ENCODE measurements at regions not wholly inside any gene's neighbourhood (a gene's known extent, or its start where the extent isn't known, plus 50 kb on each side); places are given as distances from the start of the nearest gene placed in this dataset.

- H2AFZ ChIP-seq (ENCODE audit: low read depth, low read length), result no peak overlapping the region
- no peaks in the 10 kb centered on the region for H3K9me3 ChIP-seq (ENCODE audit: low read length)
- H3K27ac ChIP-seq (ENCODE audit: low read length), result no peak overlapping the region
- H3F3A ChIP-seq (ENCODE audit: insufficient read depth, low read length, poor library complexity, severe bottlenecking), result no peaks in the 10 kb centered on the region
- no peaks in the 10 kb centered on the region for H4K20me1 ChIP-seq (ENCODE audit: insufficient read depth)
- H3K4me3 ChIP-seq (ENCODE audit: low read length), result no peak overlapping the region
- H3K9me2 ChIP-seq (ENCODE audit: insufficient read depth, low read length), result no peaks in the 10 kb centered on the region
- H3K4me2 ChIP-seq (ENCODE audit: low read length), result no peak overlapping the region
- TF ChIP-seq TAF1 (IDR thresholded peaks at IDR 0.05; ENCODE audit: low read depth) (no peak), SMC3 (conservative IDR thresholded peaks at IDR 0.05; ENCODE audit: poor library complexity) (no peak), MXI1 (conservative IDR thresholded peaks at IDR 0.05; ENCODE audit: poor library complexity, severe bottlenecking) (no peak)
- TF ChIP-seq, protein P1, sequence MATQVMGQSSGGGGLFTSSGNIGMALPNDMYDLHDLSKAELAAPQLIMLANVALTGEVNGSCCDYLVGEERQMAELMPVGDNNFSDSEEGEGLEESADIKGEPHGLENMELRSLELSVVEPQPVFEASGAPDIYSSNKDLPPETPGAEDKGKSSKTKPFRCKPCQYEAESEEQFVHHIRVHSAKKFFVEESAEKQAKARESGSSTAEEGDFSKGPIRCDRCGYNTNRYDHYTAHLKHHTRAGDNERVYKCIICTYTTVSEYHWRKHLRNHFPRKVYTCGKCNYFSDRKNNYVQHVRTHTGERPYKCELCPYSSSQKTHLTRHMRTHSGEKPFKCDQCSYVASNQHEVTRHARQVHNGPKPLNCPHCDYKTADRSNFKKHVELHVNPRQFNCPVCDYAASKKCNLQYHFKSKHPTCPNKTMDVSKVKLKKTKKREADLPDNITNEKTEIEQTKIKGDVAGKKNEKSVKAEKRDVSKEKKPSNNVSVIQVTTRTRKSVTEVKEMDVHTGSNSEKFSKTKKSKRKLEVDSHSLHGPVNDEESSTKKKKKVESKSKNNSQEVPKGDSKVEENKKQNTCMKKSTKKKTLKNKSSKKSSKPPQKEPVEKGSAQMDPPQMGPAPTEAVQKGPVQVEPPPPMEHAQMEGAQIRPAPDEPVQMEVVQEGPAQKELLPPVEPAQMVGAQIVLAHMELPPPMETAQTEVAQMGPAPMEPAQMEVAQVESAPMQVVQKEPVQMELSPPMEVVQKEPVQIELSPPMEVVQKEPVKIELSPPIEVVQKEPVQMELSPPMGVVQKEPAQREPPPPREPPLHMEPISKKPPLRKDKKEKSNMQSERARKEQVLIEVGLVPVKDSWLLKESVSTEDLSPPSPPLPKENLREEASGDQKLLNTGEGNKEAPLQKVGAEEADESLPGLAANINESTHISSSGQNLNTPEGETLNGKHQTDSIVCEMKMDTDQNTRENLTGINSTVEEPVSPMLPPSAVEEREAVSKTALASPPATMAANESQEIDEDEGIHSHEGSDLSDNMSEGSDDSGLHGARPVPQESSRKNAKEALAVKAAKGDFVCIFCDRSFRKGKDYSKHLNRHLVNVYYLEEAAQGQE (IDR thresholded peaks at IDR 0.05; ENCODE audit: borderline replicate concordance), result no peak
- TF ChIP-seq, protein P2, sequence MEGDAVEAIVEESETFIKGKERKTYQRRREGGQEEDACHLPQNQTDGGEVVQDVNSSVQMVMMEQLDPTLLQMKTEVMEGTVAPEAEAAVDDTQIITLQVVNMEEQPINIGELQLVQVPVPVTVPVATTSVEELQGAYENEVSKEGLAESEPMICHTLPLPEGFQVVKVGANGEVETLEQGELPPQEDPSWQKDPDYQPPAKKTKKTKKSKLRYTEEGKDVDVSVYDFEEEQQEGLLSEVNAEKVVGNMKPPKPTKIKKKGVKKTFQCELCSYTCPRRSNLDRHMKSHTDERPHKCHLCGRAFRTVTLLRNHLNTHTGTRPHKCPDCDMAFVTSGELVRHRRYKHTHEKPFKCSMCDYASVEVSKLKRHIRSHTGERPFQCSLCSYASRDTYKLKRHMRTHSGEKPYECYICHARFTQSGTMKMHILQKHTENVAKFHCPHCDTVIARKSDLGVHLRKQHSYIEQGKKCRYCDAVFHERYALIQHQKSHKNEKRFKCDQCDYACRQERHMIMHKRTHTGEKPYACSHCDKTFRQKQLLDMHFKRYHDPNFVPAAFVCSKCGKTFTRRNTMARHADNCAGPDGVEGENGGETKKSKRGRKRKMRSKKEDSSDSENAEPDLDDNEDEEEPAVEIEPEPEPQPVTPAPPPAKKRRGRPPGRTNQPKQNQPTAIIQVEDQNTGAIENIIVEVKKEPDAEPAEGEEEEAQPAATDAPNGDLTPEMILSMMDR (IDR thresholded peaks at IDR 0.05; ENCODE audit: poor library complexity, severe bottlenecking), result no peak
- no peaks in the 10 kb centered on the region for H3K27me3 ChIP-seq (ENCODE audit: insufficient read depth, low read depth, low read length)
- H3K9ac ChIP-seq (ENCODE audit: low read length), result no peak overlapping the region
- H3K79me2 ChIP-seq (replicated peaks; ENCODE audit: insufficient read depth, low read length), result no peaks in the 10 kb centered on the region
- H3K36me3 ChIP-seq (ENCODE audit: insufficient read depth, low read length), result no peaks in the 10 kb centered on the region
Observed at GRCh38 chr2:180145163-180145562, 138.1 kb upstream of the CWC22 start.

GRCh38 chr2:180144338-180144813 is 137.3 kb upstream of the CWC22 start:
- H3K9me2 ChIP-seq (ENCODE audit: insufficient read depth, low read length), result no peaks in the 10 kb centered on the region
- no peaks in the 10 kb centered on the region for H3K79me2 ChIP-seq (replicated peaks; ENCODE audit: insufficient read depth, low read length)
- H3K9ac ChIP-seq (ENCODE audit: low read length), result no peak overlapping the region
- H3K36me3 ChIP-seq (ENCODE audit: insufficient read depth, low read length), result no peaks in the 10 kb centered on the region
- no peak overlapping the region for H3K4me2 ChIP-seq (ENCODE audit: low read length)
- H4K20me1 ChIP-seq (ENCODE audit: insufficient read depth), result no peaks in the 10 kb centered on the region
- no peaks in the 10 kb centered on the region for H3F3A ChIP-seq (ENCODE audit: insufficient read depth, low read length, poor library complexity, severe bottlenecking)
- no peaks in the 10 kb centered on the region for H3K27me3 ChIP-seq (ENCODE audit: insufficient read depth, low read depth, low read length)
- TF ChIP-seq, protein P1 (IDR thresholded peaks at IDR 0.05; ENCODE audit: borderline replicate concordance), result no peak
- TF ChIP-seq, protein P2 (IDR thresholded peaks at IDR 0.05; ENCODE audit: poor library complexity, severe bottlenecking), result no peak
- TF ChIP-seq TAF1 (IDR thresholded peaks at IDR 0.05; ENCODE audit: low read depth) (no peak), POLR2AphosphoS5 (IDR thresholded peaks at IDR 0.05) (no peak), RAD21 (conservative IDR thresholded peaks at IDR 0.05) (no peak), MXI1 (conservative IDR thresholded peaks at IDR 0.05; ENCODE audit: poor library complexity, severe bottlenecking) (no peak), SMC3 (conservative IDR thresholded peaks at IDR 0.05; ENCODE audit: poor library complexity) (no peak), EZH2 (IDR thresholded peaks at IDR 0.05; ENCODE audit: borderline replicate concordance, insufficient read depth, low read length, poor library complexity, severe bottlenecking) (no peak), EP300 (conservative IDR thresholded peaks at IDR 0.05; ENCODE audit: poor library complexity, severe bottlenecking) (no peak)
- H3K27ac ChIP-seq (ENCODE audit: low read length), result no peak overlapping the region
- H3K4me3 ChIP-seq (ENCODE audit: low read length), result no peak overlapping the region
- no peaks in the 10 kb centered on the region for H3K9me3 ChIP-seq (ENCODE audit: low read length)
- H2AFZ ChIP-seq (ENCODE audit: low read depth, low read length), result no peak overlapping the region

Data from neural cell (in vitro differentiated cells).